Stomach (tissue), 8 donors: ENCODE measurements at regions not wholly inside any gene's neighbourhood (a gene's known extent, or its start where the extent isn't known, plus 50 kb on each side); places are given as distances from the start of the nearest gene placed in this dataset.

ENCODE experiments used
- DNase-seq, 2 donors: peaks; one replicate each; pipeline versions ENCODE4 v3.0.0 to v3.0.0-alpha.2; 2013 to 2019
- H3K27ac ChIP-seq, 5 donors: fragments of 200-600 bp in 4 of 5; sonication (generic) in 4 of 5; one replicate each; pipeline ENCODE4 v1.5.1; 2013 to 2019; ENCODE audit warnings: mild to moderate bottlenecking in 1 of 5, moderate library complexity in 1 of 5
- H3K27me3 ChIP-seq, 3 donors: fragments of 200-600 bp; sonication (generic); one replicate each; pipeline ENCODE4 v1.5.1; 2017 to 2019; ENCODE audit warnings: mixed run types in 1 of 3
- H3K36me3 ChIP-seq, 4 donors: fragments of 200-600 bp; sonication (generic); 1 replicate in 3 of 4; 2 replicates in 1 of 4; pipeline ENCODE4 v1.5.1; 2016 to 2019
- H3K4me1 ChIP-seq, 4 donors: fragments of 200-600 bp; sonication (generic); one replicate each; pipeline ENCODE4 v1.5.1; 2016 to 2019
- H3K4me3 ChIP-seq, 4 donors: fragments of 200-600 bp; sonication (generic) in 3 of 4; one replicate each; pipeline ENCODE4 v1.5.1; 2016 to 2019; ENCODE audit warnings: mild to moderate bottlenecking in 1 of 4
- H3K9me3 ChIP-seq, 4 donors: fragments of 200-600 bp; sonication (generic); one replicate each; pipeline ENCODE4 v1.5.1; 2016 to 2019
- EP300 ChIP-seq: sonication (generic); formaldehyde crosslinking; IDR thresholded peaks from one replicate; pipeline ENCODE4 v1.6.1; 2017; ENCODE audit warnings: antibody characterized with exemption
- POLR2A ChIP-seq, 4 donors: fragments of 450-650 bp; IDR thresholded peaks; one replicate each; pipeline ENCODE4 v1.6.1; 2016; ENCODE audit warnings: antibody characterized with exemption in 4 of 4, control low read depth in 2 of 4, mild to moderate bottlenecking in 1 of 4, moderate library complexity in 1 of 4
- POLR2AphosphoS5 ChIP-seq, 3 donors: sonication (generic); formaldehyde crosslinking; IDR thresholded peaks; one replicate each; pipeline ENCODE4 v1.6.1; 2016; ENCODE audit warnings: antibody characterized with exemption in 3 of 3
- WGBS, 5 donors: extraction: QIAGEN DNeasy Blood & Tissue Kit in 3 of 5; methylation state at CpG; one replicate each; pipeline versions ENCODE4 v1.1.5 to v1.1.7; 2013 to 2018; 5-methylcytosine and 5-hydroxymethylcytosine counted together
- intact Hi-C: fragments of 100-400 bp; cut with DNase I; formaldehyde crosslinking; loops from one replicate; pipeline ENCODE4 v1.15.1; 2023; ENCODE audit warnings: low total_unique reads
- TF ChIP-seq, protein P1 (sequence below), 7 experiments: fragments of 450-650 bp in 4 of 7; fragments of 200-600 bp in 3 of 7; sonication (generic) in 3 of 7; IDR thresholded peaks; one replicate each; pipeline ENCODE4 v1.5.1; 2016 to 2019; ENCODE audit warnings: antibody characterized with exemption in 7 of 7, control low read depth in 2 of 7, mild to moderate bottlenecking in 1 of 7
- donor health status: healthy with polysubstance abuse.
- donor health status: Bipolar disorder and iron deficiency.
- donor health status: healthy.

DNA sequence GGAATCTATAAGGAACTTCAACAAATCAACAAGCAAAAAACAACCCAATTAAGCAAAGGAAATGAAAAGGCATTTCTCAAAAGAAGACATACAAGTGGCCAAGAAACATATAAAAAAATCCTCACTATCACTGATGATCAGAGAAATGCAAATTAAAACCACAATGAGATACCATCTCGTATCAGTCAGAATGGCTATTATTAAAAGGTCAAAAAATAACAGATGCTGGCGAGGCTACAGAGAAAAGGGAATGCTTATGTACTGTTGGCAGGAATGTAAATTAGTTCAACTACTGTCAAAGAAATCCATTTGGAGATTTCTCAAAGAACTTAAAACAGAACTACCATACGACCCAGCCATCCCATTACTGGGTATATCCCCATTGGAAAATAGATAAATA, 292.4 kb upstream of the FAT1 start:
- H3K9me3 ChIP-seq = no peaks in the 10 kb centered on the region

GRCh38 chr4:187017147-187017546, 293.5 kb upstream of the FAT1 start:
- H3K36me3 ChIP-seq = no peaks in the 10 kb centered on the region
- intact Hi-C loops = no loop called here
- no peaks in the 10 kb centered on the region for H3K27me3 ChIP-seq
- no peak for DNase-seq
- no peak for TF ChIP-seq POLR2A (IDR thresholded peaks at IDR 0.05)
- no peak for TF ChIP-seq POLR2AphosphoS5 (IDR thresholded peaks at IDR 0.05)
- TF ChIP-seq, protein P1, sequence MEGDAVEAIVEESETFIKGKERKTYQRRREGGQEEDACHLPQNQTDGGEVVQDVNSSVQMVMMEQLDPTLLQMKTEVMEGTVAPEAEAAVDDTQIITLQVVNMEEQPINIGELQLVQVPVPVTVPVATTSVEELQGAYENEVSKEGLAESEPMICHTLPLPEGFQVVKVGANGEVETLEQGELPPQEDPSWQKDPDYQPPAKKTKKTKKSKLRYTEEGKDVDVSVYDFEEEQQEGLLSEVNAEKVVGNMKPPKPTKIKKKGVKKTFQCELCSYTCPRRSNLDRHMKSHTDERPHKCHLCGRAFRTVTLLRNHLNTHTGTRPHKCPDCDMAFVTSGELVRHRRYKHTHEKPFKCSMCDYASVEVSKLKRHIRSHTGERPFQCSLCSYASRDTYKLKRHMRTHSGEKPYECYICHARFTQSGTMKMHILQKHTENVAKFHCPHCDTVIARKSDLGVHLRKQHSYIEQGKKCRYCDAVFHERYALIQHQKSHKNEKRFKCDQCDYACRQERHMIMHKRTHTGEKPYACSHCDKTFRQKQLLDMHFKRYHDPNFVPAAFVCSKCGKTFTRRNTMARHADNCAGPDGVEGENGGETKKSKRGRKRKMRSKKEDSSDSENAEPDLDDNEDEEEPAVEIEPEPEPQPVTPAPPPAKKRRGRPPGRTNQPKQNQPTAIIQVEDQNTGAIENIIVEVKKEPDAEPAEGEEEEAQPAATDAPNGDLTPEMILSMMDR (IDR thresholded peaks at IDR 0.05) = no peak
- no peak for TF ChIP-seq EP300
- H3K4me3 ChIP-seq = no peak overlapping the region
- 33 to 46% (median 35%) methylated on average over 3 of the region's 3 CpGs for WGBS, 5 donors
- no peaks in the 10 kb centered on the region for H3K9me3 ChIP-seq
- H3K27ac ChIP-seq = no peak overlapping the region
- H3K4me1 ChIP-seq = no peaks in the 10 kb centered on the region

More for the DNA sequence above, 292.4 kb upstream of the FAT1 start:
- no peaks in the 10 kb centered on the region for H3K36me3 ChIP-seq
- H3K27ac ChIP-seq = no peak overlapping the region
- no peaks in the 10 kb centered on the region for H3K4me1 ChIP-seq
- H3K4me3 ChIP-seq = no peak overlapping the region
- intact Hi-C loops = no loop called here
- WGBS, 5 donors = 70 to 82% (median 76%) methylated on average over 3 of the region's 3 CpGs
- no peaks in the 10 kb centered on the region for H3K27me3 ChIP-seq
- no peak for DNase-seq
- TF ChIP-seq, protein P1 (IDR thresholded peaks at IDR 0.05) = no peak
- TF ChIP-seq EP300 (no peak), POLR2AphosphoS5 (IDR thresholded peaks at IDR 0.05) (no peak), POLR2A (IDR thresholded peaks at IDR 0.05) (no peak)

DNA sequence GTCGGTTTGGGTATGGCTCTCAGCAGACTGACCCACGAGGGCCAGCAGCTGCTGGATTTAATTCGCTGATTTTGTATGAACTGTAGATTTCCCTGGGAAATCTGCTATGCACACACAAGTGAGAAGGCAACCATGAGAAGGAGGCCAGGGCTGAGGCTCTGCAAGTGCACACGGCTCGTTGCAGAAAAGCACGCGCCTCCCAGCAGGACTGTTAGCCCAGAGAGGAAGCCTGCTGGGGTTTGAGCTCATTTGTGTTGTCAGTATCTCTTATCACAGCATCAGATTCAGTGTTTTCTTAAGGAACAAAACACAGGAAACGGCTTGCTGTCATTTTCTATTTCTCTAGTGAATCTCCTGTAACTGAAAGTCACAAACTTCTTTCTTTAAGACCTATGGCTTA, 296.2 kb upstream of the FAT1 start:
- H3K27me3 ChIP-seq = no peaks in the 10 kb centered on the region
- TF ChIP-seq POLR2A (IDR thresholded peaks at IDR 0.05) = no peak
- TF ChIP-seq, protein P1 (IDR thresholded peaks at IDR 0.05) = no peak
- no peak for TF ChIP-seq EP300
- TF ChIP-seq POLR2AphosphoS5 (IDR thresholded peaks at IDR 0.05) = no peak
- DNase-seq = no peak
- H3K27ac ChIP-seq = no peak overlapping the region
- intact Hi-C loops = no loop called here
- no peaks in the 10 kb centered on the region for H3K4me1 ChIP-seq
- no peaks in the 10 kb centered on the region for H3K9me3 ChIP-seq
- H3K4me3 ChIP-seq = no peak overlapping the region
- no peaks in the 10 kb centered on the region for H3K36me3 ChIP-seq
- WGBS, 5 donors = 56 to 71% (median 62%) methylated on average over 8 of the region's 8 CpGs

DNA sequence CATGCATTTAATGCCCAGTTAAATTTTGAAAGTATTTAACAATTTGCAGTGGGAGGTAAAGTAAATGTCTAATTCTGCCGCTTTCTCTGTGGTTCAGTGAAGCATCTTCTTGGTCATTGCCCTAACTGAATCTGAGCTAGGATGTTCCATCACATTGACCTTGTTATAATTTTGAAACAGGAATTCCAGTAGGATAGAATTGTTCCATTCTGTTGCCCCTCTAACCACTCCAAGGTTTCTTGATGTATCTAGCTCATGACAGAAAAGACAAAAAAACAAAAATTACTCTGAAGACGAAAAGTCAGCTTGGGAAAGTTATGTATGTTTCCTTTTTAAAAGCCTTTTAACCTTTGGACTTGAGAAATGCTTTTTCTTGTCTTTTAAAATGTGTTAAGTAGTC, 297.0 kb upstream of the FAT1 start:
- DNase-seq = no peak
- intact Hi-C loops = no loop called here
- no peaks in the 10 kb centered on the region for H3K9me3 ChIP-seq
- H3K4me3 ChIP-seq = no peak overlapping the region
- no peaks in the 10 kb centered on the region for H3K4me1 ChIP-seq
- H3K27ac ChIP-seq = no peak overlapping the region
- no peaks in the 10 kb centered on the region for H3K27me3 ChIP-seq
- 81 to 94% (median 89%) methylated on average over 2 of the region's 2 CpGs for WGBS, 5 donors
- no peaks in the 10 kb centered on the region for H3K36me3 ChIP-seq
- TF ChIP-seq POLR2A (IDR thresholded peaks at IDR 0.05) (no peak), EP300 (no peak), POLR2AphosphoS5 (IDR thresholded peaks at IDR 0.05) (no peak)
- TF ChIP-seq, protein P1 (IDR thresholded peaks at IDR 0.05) = no peak
